ENCODE measurements at regions not wholly inside any gene's neighbourhood (a gene's known extent, or its start where the extent isn't known, plus 50 kb on each side); places are given as distances from the start of the nearest gene placed in this dataset.

DNA sequence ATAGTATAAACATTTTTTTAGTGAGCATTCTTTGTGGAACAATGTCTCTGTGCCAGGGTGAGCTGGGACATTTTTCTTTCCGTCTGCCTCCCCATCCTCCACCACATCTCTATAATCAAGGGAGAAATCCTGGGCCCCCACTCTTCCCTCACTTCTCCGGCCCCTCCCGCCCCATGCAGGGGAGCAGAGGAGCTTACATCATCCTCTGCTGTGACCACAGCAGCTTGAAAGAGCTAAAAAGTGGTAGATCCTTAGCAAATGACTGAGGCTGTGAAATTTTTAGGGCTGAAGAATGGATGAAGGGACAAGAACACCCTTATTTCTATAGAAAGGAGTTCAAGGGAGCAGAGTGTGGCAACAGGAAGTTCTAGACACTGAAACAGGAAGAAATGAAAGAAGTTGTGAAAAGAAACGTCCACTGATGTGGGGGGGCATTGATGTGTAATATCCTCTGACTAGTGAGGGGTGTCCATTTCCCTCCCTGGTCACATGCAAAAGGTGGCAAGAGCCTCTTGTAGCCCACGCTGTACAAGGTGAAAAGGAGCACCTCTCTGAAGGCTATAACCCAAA lies 380.3 kb upstream of the JARID2 start:
- no peak for DNase-seq

DNA sequence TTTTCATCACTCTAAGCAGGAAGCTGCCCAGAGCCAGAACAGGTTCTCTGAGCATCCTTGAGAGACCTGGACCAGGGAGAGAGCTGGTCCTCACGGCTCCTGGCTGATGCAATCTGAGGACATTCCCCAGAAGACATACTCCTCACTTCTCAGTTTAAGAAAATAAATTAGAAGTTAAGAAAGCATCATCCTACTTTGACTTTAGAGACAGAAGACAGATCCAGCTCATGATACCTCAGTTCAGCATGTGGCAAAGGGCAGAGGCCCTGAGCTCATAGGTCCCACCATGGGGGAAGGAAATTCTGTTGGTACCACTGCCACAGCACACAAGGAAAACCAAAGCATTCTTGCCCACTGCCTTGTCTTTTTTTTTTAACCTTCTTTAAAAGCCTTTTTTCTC lies 378.1 kb upstream of the JARID2 start:
- no peak for DNase-seq

DNA sequence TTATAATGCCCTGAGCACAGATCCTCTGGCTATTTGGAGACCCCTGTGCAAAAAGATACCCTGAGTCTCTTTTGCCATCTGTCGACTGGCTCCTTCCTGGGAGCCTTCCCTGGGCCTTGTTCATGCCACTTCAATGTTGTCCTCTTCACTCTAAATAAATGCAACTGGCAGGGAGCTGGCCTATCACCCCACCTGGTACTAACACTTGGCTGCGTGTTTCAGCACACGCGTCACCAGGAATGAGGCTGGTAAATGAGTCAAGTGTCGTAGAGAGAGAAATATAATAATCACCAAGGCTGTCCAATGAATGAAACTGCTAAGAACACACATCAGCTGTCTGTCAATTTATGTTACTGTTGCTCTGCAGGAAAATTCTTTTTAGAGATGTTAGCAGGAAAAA lies 374.6 kb upstream of the JARID2 start:
- no peak for DNase-seq

DNA sequence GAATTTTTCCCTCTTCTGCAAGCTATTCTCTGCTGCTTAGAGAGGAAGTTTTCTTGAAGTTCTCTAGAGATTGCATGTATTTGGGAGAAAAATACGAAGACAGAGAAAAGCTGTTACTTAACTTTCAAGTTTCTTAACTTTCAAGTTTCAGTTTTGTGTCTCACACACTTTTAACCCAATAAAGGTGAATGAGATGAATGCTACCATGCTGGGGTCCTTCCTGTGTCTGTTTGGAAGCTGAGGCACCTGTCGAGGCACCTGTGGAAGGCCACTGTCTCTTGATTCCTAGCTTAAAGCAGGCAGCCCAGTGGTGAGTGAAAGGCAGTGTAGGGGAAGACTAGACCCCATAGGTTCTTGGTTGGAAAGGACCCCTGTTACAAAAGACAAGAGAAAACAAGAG lies 372.8 kb upstream of the JARID2 start:
- no peak for DNase-seq

DNA sequence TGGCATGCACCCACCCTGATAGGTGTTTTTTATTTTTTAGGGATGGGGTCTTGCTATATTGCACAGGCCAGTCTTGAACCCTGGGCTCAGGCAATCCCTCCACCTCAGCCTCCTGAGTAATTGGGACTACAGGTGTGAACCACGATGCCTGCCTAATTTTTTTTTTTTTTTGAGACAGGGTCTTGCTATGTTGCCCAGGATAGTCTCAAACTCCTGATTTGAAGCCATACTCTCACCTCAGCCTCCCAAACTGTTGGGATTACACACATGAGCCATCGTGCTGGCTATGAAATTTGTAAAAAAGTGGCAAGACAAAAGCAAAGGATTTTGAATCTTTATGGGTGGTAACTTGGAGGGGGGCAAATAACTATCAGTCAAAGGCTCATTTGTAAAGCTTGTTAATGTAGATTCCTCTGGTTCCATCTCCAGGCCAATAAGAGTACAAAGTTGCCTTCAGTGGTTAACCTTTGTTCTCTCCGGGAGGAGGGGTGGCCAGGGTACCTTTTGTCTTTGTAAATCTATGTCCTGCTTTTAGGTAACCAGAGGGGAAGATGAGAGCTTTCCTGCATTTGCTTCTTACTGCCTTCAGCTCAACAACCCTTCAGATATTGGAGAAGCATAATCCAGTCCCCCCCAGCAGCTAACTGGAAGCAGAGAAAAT lies 372.0 kb upstream of the JARID2 start:
- no peak for DNase-seq

DNA sequence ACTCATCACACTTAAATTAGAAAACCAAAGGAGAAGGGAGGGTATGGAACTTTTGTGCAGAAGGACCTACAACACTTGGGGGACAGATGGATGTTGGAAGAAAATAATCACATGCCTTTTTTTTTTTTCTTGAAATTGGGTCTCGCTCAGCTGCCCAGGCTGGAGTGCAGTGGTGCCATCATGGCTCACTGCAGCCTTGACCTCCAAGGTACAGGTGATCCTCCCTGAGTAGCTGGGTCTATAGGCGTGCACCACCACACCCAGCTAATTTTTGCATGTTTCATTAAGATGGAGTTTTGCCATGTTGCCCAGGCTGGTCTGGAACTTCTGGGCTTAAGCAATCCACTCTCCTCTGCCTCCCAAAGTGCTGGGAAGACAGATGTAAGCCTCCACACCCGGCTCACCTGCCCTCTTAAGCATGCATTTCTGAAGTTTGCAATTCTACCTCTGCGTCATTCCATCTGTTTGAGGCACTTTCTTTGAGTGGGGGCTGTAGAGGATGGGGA lies 370.8 kb upstream of the JARID2 start:
- DNase-seq, result no peak

DNA sequence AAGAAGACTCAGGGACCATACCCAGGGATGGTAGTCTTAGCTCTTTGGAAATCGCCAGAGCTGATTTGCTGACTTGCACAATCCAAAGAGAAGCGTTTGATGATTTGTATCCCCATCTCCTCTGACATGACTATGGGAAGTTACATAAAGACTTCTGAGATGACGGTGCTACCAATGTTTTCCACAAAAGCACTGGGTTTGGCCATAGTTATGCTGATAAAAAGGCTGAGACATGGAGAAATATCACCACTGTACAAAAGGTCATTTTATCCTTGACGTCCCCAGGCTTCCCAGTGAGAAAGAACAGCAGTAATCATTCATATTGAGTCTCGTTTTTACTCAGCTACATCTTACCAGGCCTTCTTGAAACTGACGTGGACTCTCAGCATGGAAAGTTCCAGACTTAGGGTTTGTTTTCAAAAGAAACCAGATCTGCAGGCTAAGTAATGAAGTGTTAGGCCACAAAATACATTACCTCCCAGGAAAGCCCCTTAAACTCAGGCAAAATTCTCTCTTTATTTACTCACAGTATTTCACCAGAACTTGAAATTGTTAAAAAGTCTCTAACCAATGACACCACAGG lies 370.3 kb upstream of the JARID2 start:
- DNase-seq, result no peak

DNA sequence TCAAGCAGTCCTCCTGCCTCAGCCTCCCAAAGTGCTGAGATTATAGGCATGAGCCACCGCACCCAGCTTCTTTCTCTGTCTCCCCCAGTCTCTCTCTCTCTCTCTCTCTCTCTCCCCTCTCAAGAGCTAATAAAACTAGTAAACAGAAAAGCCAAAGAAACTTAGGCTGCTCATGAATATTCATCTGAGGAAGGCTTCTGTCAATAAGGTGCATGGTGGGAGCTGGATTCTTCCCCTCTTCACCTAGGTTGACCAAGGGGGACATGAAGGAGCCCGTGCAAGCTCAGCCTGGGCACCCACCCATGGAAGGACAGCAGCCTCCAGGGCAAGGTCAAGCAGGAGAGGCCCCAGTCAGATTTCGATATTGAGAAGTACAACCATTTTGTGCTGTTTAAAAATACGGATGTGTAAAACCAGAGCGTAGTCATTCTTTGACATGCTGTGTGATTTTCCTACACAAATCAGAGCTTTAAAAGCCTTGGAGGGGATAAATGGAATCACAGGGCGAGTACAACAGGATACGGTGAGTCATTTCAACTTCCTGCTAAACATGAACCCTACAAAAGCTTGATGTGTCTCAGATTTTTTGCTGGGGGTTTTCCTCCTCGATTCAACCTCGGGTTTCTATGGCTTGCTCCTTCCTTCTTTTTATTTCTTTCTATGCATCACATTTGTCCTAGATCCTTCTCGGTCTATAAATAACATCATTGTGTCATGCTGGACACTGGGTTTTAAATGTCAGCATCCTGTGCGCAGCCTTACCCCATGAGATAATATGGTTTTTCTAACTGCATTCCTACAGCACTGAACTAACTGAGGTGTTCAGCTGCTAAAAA lies 368.9 kb upstream of the JARID2 start:
- no peak for DNase-seq

DNA sequence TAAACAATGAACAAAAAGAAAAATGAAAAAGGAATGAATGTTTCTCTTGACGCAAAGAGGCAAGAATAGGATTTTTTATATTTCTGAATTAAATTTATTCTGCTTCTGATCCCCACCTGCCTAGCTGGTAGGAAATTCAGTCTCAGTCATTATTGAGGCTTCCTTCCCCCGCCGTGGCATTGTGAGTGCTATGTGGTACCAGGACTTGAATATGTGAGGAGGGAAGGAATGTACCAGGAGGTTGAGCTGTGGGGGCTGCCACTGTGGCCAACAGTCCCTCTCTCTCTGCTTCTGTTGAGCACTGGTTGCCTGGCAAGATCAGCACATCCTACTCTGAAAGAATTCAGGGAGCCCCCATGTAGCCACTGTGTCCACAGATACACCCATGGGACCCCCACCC lies 368.1 kb upstream of the JARID2 start:
- DNase-seq, result no peak

DNA sequence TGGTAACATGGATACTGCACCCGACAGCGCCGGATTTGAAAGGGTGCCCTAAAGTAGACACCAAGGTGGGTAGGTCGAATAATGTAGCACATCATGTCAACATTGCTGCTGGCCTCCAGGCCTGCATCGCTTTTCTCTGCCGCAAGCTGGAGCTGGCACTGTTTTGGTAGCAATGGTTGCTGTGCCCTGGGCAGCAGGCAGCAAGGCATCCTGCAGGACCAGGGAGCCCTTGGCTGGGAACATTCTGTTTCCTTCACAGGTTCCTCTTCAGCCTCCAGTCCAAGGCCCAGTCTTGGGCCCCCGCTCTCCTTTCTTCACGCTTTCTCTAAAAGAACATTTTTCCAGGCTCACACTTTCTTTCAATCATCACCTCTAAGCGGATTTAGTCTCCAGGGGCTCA lies 365.8 kb upstream of the JARID2 start:
- peak in 10 of 56 donors; percentile 1 to 46 (median 14) for DNase-seq

DNA sequence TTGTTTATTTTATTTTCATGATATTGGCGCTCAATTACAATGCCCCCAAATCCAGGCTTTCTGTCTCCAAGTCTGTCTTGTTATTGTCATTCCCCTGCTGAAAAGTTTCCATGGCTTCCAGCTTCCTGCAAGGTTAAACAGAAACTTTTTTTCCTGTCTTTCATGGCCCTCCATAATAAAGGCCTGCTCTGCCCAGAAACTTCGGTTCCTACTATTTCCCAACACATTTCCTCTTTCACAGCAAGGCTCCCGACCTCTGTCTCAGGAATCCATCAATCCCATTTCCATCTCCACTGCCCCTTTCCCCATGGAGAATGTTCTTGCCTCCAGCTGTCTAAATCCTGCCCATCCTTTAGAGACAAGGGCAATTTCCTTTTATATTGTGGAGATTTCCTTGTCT lies 365.2 kb upstream of the JARID2 start:
- no peak for DNase-seq

DNA sequence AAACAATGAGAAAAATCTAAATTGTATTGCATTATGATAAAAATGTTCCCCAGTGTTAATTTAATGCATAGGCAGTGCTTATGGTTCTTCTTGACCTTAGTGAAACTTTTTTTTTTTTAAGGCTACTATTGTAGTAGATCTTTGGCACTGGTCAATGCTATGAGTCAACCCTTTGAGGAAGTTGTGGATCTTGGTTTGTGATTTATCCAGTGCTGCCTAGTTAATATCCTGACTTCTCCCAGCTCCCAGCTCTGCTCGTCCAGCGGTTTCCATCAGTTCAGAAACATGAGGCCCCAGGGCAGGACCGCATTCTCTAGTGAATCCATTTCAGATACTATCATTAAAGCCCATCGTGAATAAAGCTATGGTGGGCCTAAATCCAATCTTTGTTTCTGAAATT lies 364.5 kb upstream of the JARID2 start:
- no peak for DNase-seq

DNA sequence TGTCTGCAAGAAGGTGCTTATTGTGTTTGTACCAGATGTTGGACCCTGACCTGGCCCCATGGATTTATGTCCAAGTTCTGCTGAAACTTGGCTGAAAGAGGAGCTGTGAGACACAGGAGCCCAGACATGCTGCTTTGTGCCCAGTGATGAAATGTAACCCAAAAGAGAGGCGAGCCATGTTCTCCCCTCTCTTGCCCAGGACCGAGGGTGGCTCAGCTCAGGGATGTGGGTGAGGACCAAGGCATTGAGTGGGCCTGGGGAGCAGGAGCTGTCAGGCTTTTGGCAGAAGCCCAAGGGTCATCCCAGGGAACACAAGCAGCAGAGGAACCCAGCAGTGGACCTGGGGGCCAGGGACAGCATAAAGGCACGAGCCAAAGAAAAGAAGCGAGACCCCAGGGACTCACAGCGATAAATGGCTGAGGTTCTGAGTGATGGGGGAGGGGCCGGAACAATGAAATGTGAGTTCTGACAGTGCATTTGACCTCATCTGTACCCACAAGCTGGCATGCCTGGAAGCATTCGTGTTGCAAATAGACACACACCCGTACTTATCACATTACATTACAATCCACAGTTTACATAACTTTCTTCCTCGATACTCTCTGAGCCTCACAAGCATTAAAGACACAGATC lies 363.4 kb upstream of the JARID2 start:
- no peak for DNase-seq

DNA sequence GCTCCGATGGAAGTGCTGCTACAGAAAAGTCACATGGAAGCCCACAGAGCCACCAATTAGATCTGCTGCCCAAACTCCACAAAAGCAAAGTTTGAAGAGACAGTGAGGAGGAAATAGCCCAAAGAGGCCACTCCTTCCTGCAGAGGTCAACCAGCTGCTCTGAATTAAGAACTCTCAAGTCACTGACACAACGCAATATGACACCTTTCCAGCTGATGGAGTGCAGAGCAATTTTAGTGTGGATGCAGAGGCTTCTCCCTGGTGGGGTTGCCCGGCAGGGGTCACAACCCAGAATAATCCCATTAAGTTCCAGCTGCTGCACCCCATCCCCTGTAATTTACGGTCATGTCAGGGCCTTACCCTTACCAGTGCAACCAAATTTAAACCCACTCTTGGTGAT lies 361.9 kb upstream of the JARID2 start:
- DNase-seq, result no peak

DNA sequence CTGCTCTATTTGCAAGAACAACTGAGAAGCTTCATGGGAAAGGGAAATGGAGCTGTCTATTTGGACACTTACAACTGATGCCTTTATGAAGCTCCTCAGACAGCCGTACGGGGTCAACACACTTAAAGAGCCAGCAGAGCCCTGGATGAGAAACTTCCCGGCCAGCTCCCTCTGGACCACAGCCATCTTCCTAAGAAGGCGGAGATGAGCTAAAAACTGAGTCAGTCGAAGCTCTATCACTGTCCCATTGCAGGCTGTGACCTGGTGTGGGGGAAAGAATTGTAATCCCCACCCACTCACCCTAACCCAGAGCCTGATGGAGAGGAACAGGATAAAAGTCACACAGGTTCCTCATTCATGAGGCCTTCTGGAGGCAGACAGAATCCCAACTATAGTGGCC lies 360.4 kb upstream of the JARID2 start:
- DNase-seq, result no peak

DNA sequence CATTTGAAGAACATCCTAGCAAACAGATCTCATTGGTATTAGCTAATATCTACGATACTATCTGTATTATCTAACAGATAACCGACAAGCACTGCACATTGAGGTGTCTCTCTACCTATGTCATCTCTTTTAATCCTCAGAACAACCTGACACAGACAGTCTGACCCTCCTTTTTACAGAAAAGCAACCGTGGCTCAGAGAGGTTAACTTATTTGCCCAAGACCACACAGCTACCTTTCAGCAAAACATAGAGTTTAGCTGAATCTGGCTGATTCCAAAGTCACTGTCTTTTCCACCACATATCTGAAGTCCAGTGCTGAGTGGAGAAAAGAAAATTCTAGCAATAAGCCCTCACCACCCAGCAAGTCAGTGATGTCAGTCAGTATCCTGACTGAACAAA lies 358.7 kb upstream of the JARID2 start:
- no peak for DNase-seq

DNA sequence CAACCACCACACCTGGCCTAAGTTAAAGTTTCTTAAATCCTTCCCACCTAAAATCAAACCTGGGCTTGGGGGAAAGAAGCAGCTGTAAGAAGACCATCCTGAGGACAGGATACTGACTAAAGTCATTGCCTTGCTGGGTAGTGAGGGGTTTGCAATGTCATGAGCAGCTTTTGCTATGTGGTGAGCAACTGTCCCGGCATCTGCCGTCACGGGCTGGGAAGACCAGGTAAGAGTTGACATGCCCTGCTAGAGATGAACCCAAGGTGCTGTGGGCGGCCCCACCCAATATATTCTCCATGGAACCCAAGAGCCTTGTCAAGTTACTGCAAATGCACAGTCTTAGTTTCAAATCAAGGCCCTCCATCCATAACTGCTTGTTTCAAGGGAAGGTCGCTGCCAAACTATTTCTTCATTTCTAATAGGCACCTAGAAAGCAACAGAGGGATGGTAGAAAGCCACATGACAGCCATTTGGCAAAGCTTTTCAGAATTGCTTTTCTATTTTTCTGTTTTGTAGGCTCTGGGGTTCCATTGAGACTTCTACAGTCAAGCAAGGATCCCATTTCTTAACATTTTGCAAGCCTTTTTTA lies 357.8 kb upstream of the JARID2 start:
- DNase-seq, result no peak

DNA sequence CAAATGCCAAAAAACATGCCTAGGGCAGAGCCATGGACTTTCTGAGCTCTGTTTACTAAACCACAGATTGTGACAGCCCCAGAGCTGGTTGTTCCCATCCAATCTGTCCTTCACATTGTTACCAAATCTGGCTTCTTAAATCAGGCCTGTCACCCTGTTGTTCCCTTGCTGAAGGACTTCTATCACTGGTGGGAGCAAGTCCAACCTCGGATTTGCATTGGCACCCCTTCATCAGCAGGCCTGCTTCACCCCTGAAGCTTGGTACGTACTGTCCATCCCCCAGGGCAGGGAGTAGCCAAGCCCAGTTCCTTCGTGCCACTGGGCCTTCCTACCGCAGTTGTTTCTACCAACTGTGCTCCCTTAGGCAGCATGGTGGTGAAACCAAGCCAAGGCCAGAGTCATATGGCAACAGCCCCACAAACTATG lies 357.3 kb upstream of the JARID2 start:
- DNase-seq, result no peak

DNA sequence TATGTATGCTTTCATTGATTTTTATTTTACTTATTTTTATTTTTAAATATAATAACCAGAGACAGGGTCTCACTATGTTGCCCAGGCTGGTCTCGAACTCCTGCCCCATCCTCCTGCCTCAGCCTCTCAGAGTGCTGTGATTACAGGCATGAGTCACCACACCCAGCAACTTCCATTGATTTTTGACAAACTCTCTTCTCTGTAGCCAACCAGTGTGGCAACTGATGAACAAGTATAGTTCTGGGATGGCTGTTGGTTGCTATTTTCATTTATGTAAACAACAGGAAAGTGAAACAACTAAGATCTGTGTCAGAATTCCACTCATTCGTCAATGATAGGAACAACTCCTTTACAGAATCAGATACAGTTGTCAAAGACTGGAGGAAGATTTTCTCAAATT lies 356.7 kb upstream of the JARID2 start:
- DNase-seq, result no peak

DNA sequence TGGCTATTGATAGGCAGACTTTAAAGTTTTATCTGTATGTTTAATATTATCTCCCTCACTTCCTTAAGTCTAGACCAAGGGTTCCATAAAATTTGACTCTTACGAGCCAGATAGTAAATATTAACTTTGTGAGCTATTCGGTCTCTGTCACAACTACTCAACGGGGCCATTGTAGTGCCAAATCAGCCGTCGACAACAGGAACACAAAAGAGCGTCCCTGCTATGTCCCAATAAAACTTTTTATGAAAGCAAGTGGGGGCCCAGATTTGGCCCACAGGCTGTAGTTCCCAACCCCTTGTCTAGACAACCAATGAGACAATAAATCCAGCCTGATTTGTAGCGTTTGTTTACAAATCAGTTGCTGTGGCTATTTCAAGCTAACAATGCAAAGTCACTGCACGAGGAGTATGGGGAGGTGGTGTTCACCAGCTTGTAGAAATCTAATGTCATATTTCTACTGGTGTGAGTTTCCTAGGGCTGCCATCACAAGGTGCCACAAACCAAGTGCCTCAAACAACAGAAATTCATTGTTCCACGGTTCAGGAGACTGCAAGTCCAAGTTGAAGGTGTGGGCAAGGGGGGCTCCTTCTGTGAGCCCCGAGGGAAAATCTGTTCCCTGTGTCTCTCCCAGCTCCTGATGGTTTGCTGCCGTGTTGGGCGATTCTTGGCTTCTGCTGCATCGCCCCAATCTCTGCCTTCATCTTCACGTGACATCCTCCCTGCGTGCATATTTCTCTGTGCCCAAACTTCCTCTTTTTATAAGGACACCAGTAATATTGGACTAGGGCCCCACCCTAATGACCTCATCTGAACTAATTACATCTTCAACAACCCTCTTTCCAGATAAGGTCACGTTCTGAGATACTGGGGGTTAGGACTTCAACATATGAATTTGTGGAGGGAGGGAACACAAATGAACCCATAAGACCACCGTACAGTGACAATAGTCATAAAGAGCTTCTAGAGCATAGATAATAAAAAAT lies 356.0 kb upstream of the JARID2 start:
- no peak for DNase-seq

Data from nucleus accumbens (tissue), 56 donors.